Left colon (tissue), 2 donors: ENCODE measurements at regions not wholly inside any gene's neighbourhood (a gene's known extent, or its start where the extent isn't known, plus 50 kb on each side); places are given as distances from the start of the nearest gene placed in this dataset.
A peak's percentile ranks its signal among the peaks of the same experiment; 100 is the strongest.

Experiments used
- ATAC-seq: fragments of 200-7000 bp; cut with Tn5 transposase; one replicate; pipeline ENCODE4 v1.9.1; 2020; ENCODE audit warnings: mild to moderate bottlenecking, moderate library complexity
- DNase-seq, 2 donors: peaks; one replicate each; pipeline ENCODE4 v3.0.0-alpha.2; 2020
- intact Hi-C, 2 donors: fragments of 100-400 bp; cut with DNase I in 1 of 2; cut with micrococcal nuclease in 1 of 2; formaldehyde crosslinking; loops; one replicate each; pipeline versions ENCODE4 v1.11.2 to v1.14.0; 2022; cut with DNase I, micrococcal nuclease
- donor health status: DM: no; HTN: no; CAD: no.
- donor health status: DM: yes; HTN: yes; CAD: no.

- intact Hi-C loops: loop anchor here in 1 of 2 donors (10.0 kb wide), 1 partner anchor 83 kb away; no protein-coding TSS in a partner anchor
- ATAC-seq (no peak), DNase-seq (no peak)
These were observed 63.7 kb upstream of the ARID5B start for GRCh38 chr10:61837755-61838171.

DNA sequence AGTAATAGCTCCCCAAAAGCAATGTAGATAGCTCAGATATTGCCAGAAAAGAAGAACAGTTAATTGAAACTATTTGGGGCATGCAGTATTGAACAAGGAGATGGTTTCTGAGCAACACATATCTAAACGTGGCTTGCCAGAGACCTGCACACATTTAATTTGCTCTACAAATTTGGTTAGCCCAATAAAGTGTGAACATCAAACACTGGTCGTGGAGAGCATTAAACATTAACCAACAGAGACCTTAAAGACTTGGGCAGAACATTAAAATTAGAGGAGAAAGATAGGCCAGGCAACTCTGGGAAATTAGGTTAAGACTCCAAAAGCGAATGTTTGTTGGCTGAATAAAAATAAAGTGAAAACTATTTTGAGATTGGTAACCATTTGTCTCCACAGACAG is 61.6 kb upstream of the ARID5B start:
- ATAC-seq: peak; percentile 61
- intact Hi-C loops: loop anchor here in 1 of 2 donors (10.0 kb wide), 1 partner anchor 85 kb away; no protein-coding TSS in a partner anchor
- DNase-seq: no peak

- intact Hi-C loops: no loop called here
- DNase-seq: no peak
- ATAC-seq: no peak
These were observed 61.1 kb upstream of the ARID5B start for GRCh38 chr10:61840403-61840802.

GRCh38 chr10:61841338-61841875 is 60.1 kb upstream of the ARID5B start:
- DNase-seq: no peak
- intact Hi-C loops: no loop called here
- ATAC-seq: peak; percentile 3

- ATAC-seq: no peak
- no peak for DNase-seq
- intact Hi-C loops: no loop called here
These were observed 58.6 kb upstream of the ARID5B start for GRCh38 chr10:61842755-61843497.

DNA sequence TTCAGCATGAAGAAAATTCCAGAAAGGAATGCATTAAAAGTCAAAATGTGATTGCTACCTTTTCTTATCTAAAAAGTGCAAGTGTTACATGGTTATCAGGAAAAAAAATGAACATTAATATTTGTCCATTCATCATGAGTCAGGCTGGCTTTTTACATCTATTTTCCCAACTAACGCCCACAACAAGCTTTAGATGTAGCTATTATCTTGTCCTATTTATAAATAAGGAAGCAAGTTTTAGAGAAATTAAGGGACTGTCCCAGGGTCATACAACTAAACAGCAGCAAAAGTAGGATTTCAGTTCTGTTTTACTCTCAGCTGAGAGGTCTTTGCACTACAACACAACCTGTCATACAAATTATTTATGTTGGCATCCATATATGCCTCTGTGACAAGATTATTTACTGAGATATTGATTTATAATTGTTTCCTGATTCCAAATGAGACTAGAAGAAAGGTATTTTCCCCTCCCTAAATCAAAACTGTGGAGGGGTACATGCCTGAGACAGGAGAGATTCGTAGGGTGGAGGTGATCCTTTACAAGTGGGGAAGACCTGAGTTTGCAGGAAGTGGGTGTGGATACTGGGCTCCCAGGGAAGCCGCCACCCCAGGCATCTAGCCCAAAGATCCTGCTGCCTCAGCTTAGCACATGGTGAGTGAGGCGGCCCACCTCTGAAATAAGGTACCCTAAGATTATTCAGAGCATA is 57.2 kb upstream of the ARID5B start:
- DNase-seq (peak; percentile 5 to 41), ATAC-seq (no peak)
- intact Hi-C loops: no loop called here

- intact Hi-C loops: no loop called here
- DNase-seq: peak; percentile 26 to 62
- ATAC-seq: peak; percentile 91
These were observed 56.1 kb upstream of the ARID5B start for GRCh38 chr10:61845196-61845949.

DNA sequence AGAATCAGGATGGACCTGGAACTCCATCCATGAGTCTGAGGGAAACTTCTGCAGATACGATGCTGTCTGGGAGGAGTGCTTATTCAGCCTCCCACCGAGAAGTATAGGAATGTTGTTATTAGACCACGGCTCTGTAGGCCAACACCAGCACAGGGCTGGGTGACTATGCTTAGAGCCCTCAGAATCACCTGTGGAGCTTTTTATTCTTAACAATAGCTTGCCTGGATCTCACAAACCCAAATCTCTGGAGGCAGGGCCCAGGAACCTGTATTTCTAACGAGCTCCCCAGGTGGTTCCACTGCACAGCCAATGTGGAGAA is 55.6 kb upstream of the ARID5B start:
- no peak for DNase-seq
- intact Hi-C loops: no loop called here
- ATAC-seq: no peak

GRCh38 chr10:61846370-61847031 is 55.0 kb upstream of the ARID5B start:
- DNase-seq (no peak), ATAC-seq (no peak)
- intact Hi-C loops: no loop called here

- intact Hi-C loops: no loop called here
- no peak for ATAC-seq
These were observed 54.4 kb upstream of the ARID5B start for GRCh38 chr10:61847087-61847486.

GRCh38 chr10:61847640-61848039 is 53.9 kb upstream of the ARID5B start:
- intact Hi-C loops: no loop called here
- DNase-seq (no peak), ATAC-seq (no peak)

More at GRCh38 chr10:61847087-61847486, 54.4 kb upstream of the ARID5B start:
- no peak for DNase-seq

DNA sequence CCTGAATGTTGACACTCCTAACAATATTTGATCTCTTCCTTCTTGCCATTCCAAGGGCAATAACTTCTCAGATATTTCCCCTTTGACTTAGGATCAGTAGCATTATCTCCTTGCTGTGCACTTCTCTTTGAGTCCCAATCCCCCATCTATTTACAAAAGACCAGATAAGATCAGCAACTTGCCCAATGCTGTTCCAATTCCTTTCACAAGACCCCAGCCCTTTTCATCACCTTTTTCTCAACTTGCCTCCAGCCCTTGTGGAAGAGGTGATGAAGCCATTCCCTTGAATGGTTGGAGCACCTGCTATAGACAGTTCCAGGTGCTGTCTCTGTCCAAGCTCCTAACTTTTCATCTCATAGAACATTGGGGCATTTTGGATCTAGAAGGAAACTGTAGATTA is 51.1 kb upstream of the ARID5B start:
- ATAC-seq: peak; percentile 29

More for the DNA sequence above, 51.1 kb upstream of the ARID5B start:
- intact Hi-C loops: no loop called here
- DNase-seq: no peak
